ENCODE measurements at regions not wholly inside any gene's neighbourhood (a gene's known extent, or its start where the extent isn't known, plus 50 kb on each side); places are given as distances from the start of the nearest gene placed in this dataset.

GRCh38 chr10:84606428-84606827 is 278.0 kb downstream of the CCSER2 start:
- H3K79me1 ChIP-seq (ENCODE audit: insufficient read depth, low read depth, low read length, poor library complexity, severe bottlenecking): no peaks in the 10 kb centered on the region
- no peak overlapping the region for H2AFZ ChIP-seq (ENCODE audit: low read length)
- no peak overlapping the region for H3K14ac ChIP-seq (ENCODE audit: insufficient read depth, low read length)
- no peak overlapping the region for H3K27ac ChIP-seq (ENCODE audit: insufficient read length, low read depth, low read length)
- no peak overlapping the region for H4K5ac ChIP-seq (ENCODE audit: insufficient read length, low read depth, low read length)
- H2BK20ac ChIP-seq (ENCODE audit: low read depth, low read length, poor library complexity, severe bottlenecking): no peak overlapping the region
- no peak overlapping the region for H3K18ac ChIP-seq (ENCODE audit: insufficient read length, low read depth, low read length)
- no peak overlapping the region for H4K8ac ChIP-seq (replicated peaks; ENCODE audit: insufficient read length, low read depth, low read length)
- TF ChIP-seq, protein P1, sequence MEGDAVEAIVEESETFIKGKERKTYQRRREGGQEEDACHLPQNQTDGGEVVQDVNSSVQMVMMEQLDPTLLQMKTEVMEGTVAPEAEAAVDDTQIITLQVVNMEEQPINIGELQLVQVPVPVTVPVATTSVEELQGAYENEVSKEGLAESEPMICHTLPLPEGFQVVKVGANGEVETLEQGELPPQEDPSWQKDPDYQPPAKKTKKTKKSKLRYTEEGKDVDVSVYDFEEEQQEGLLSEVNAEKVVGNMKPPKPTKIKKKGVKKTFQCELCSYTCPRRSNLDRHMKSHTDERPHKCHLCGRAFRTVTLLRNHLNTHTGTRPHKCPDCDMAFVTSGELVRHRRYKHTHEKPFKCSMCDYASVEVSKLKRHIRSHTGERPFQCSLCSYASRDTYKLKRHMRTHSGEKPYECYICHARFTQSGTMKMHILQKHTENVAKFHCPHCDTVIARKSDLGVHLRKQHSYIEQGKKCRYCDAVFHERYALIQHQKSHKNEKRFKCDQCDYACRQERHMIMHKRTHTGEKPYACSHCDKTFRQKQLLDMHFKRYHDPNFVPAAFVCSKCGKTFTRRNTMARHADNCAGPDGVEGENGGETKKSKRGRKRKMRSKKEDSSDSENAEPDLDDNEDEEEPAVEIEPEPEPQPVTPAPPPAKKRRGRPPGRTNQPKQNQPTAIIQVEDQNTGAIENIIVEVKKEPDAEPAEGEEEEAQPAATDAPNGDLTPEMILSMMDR (conservative IDR thresholded peaks at IDR 0.05): no peak; the same call in 2 of the 3 replicates
- H3K9me3 Mint-ChIP-seq: no peaks in the 10 kb centered on the region
- no peak overlapping the region for H4K91ac ChIP-seq (ENCODE audit: insufficient read length, low read depth, low read length)
- H3T11ph ChIP-seq (ENCODE audit: low read length): no peak overlapping the region
- no peak overlapping the region for H3K23ac ChIP-seq (ENCODE audit: insufficient read length, low read depth, low read length)
- no peak overlapping the region for H2BK5ac ChIP-seq (ENCODE audit: insufficient read length, low read length)
- H2BK12ac ChIP-seq (ENCODE audit: insufficient read length, low read depth, low read length): no peak overlapping the region
- H3K27me3 Mint-ChIP-seq (ENCODE audit: low read depth): peaks cover 5% of the 10 kb centered on the region
- H3K4ac ChIP-seq (ENCODE audit: low read depth, low read length): no peak overlapping the region
- no peaks in the 10 kb centered on the region for H4K20me1 ChIP-seq (ENCODE audit: control insufficient read depth, insufficient read depth, insufficient read length)
- peaks cover 35 to 40% of the 10 kb centered on the region in 2 experiments for H3K4me1 Mint-ChIP-seq
- no peak overlapping the region for H2BK15ac ChIP-seq (ENCODE audit: low read depth, low read length)
- no peak overlapping the region for H2AK5ac ChIP-seq (ENCODE audit: insufficient read length, low read length)
- H2BK120ac ChIP-seq (ENCODE audit: low read depth, low read length, poor library complexity, severe bottlenecking): no peak overlapping the region
- no CpG with 5 or more reads among the region's 3 CpGs for WGBS (ENCODE audit: extremely low coverage, insufficient read length, low lambda C conversion rate)
- no peaks in the 10 kb centered on the region for H3K9me3 ChIP-seq (ENCODE audit: control insufficient read depth, low read depth, low read length)
- H3K9ac ChIP-seq (ENCODE audit: extremely low read depth, insufficient read length, low read length): no peak overlapping the region
- H3K4me1 ChIP-seq (ENCODE audit: insufficient read depth, low read length): peaks cover 3% of the 10 kb centered on the region; the same call in 1 of the 2 replicates
- H3K79me2 ChIP-seq (ENCODE audit: insufficient read depth, low read length): no peaks in the 10 kb centered on the region
- H3K36me3 Mint-ChIP-seq (ENCODE audit: insufficient read depth in 1 of 3, low read depth in 3 of 3): no peaks in the 10 kb centered on the region
- H3K23me2 ChIP-seq (ENCODE audit: insufficient read length, low read depth, low read length, poor library complexity, severe bottlenecking): no peaks in the 10 kb centered on the region
- DNase-seq: no peak
- no peak overlapping the region for H3K4me2 ChIP-seq (ENCODE audit: insufficient read depth, insufficient read length, low read length)
- no peak overlapping the region for H3K56ac ChIP-seq (ENCODE audit: insufficient read length, low read depth, low read length)
- H3K27ac Mint-ChIP-seq: no peak overlapping the region
- peaks cover 19% of the 10 kb centered on the region; the same call in 1 of the 2 replicates for H3K27me3 ChIP-seq (ENCODE audit: insufficient read depth, low read length)
- no peak overlapping the region for H3K4me3 Mint-ChIP-seq

Data from H9 (cell line).